GM23338 (cell line): ENCODE measurements at regions not wholly inside any gene's neighbourhood (a gene's known extent, or its start where the extent isn't known, plus 50 kb on each side); places are given as distances from the start of the nearest gene placed in this dataset.

ENCODE experiments used
- ATAC-seq: fragments of 200-7000 bp; cut with Tn5 transposase; 3 replicates; pipeline ENCODE4 v1.9.1; 2020
- DNase-seq: peaks from one replicate; pipeline ENCODE4 v3.0.0-alpha.2; 2015; ENCODE audit warnings: low spot score
- H2AFZ ChIP-seq: fragments of 200-600 bp; sonication (generic); 2 replicates; pipeline ENCODE4 v1.8.0; 2016; ENCODE audit warnings: antibody characterized with exemption, mild to moderate bottlenecking, moderate library complexity
- H3F3A ChIP-seq: fragments of 200-600 bp; sonication (generic); replicated peaks from 2 replicates; pipeline ENCODE4 v1.8.0; 2017; ENCODE audit warnings: antibody characterized with exemption, mixed run types, low read depth
- H3K27ac ChIP-seq: fragments of 200-600 bp; sonication (generic); 2 replicates; pipeline ENCODE4 v1.6.1; 2016; ENCODE audit warnings: low read depth
- H3K27me3 ChIP-seq: fragments of 200-600 bp; sonication (generic); 2 replicates; pipeline ENCODE4 v1.8.0; 2016; ENCODE audit warnings: mild to moderate bottlenecking, mixed run types, moderate library complexity; ENCODE audit not compliant: insufficient read depth
- H3K36me3 ChIP-seq: fragments of 200-600 bp; sonication (generic); 2 replicates; pipeline ENCODE4 v1.8.0; 2016; ENCODE audit warnings: mild to moderate bottlenecking; ENCODE audit not compliant: insufficient read depth
- H3K4me1 ChIP-seq: fragments of 200-600 bp; sonication (generic); 2 replicates; pipeline ENCODE4 v1.8.0; 2016; ENCODE audit warnings: mild to moderate bottlenecking, moderate library complexity; ENCODE audit not compliant: insufficient read depth
- H3K4me2 ChIP-seq: fragments of 200-600 bp; sonication (generic); 2 replicates; pipeline ENCODE4 v1.7.1; 2017; ENCODE audit warnings: mixed run types
- H3K4me3 ChIP-seq: fragments of 200-600 bp; sonication (generic); 2 replicates; pipeline ENCODE4 v1.6.1; 2016; ENCODE audit warnings: mixed run types
- H3K79me2 ChIP-seq: fragments of 200-600 bp; sonication (generic); replicated peaks from 2 replicates; pipeline ENCODE4 v1.8.0; 2017; ENCODE audit warnings: mild to moderate bottlenecking; ENCODE audit not compliant: insufficient read depth
- H3K9me2 ChIP-seq: fragments of 200-600 bp; sonication (generic); 2 replicates; pipeline ENCODE4 v1.8.0; 2017; ENCODE audit not compliant: insufficient read depth
- H4K20me1 ChIP-seq: fragments of 200-600 bp; sonication (generic); replicated peaks from 2 replicates; pipeline ENCODE4 v1.8.0; 2017; ENCODE audit warnings: mild to moderate bottlenecking; ENCODE audit not compliant: insufficient read depth
- H3K27ac Mint-ChIP-seq: 2 replicates; pipeline ENCODE4 v1.8.0; 2020; ENCODE audit warnings: inconsistent platforms, mild to moderate bottlenecking, moderate library complexity, mixed read lengths
- H3K27me3 Mint-ChIP-seq: 3 replicates; pipeline ENCODE4 v1.8.0; 2022; ENCODE audit warnings: low read depth, mild to moderate bottlenecking, moderate library complexity, mixed read lengths, inconsistent platforms; ENCODE audit not compliant: insufficient read depth, poor library complexity
- H3K36me3 Mint-ChIP-seq: 3 replicates; pipeline ENCODE4 v1.8.0; 2021; ENCODE audit warnings: low read depth, mild to moderate bottlenecking, inconsistent platforms, moderate library complexity, mixed read lengths
- H3K4me1 Mint-ChIP-seq: 3 replicates; pipeline ENCODE4 v1.8.0; 2020; ENCODE audit warnings: mild to moderate bottlenecking, inconsistent platforms, mixed read lengths
- H3K4me3 Mint-ChIP-seq: 3 replicates; pipeline ENCODE4 v1.8.0; 2021; ENCODE audit warnings: moderate library complexity, mild to moderate bottlenecking, inconsistent platforms, mixed read lengths
- H3K9me3 Mint-ChIP-seq: 3 replicates; pipeline ENCODE4 v1.8.0; 2020; ENCODE audit warnings: moderate library complexity, mild to moderate bottlenecking, inconsistent platforms, mixed read lengths
- CREB1 ChIP-seq: fragments of 250-450 bp; sonication (Bioruptor Pico); IDR thresholded peaks from 2 replicates; pipeline ENCODE4 v1.5.0; 2020; ENCODE audit warnings: low read depth, mild to moderate bottlenecking, moderate library complexity
- EZH2phosphoT487 ChIP-seq: fragments of 200-600 bp; sonication (generic); IDR thresholded peaks from one replicate; pipeline ENCODE4 v1.8.1; 2018; ENCODE audit warnings: antibody characterized with exemption; ENCODE audit not compliant: unreplicated experiment
- JUNB ChIP-seq: IDR thresholded peaks from one replicate; pipeline ENCODE4 v1.6.1; 2016; ENCODE audit warnings: antibody characterized with exemption; ENCODE audit not compliant: unreplicated experiment
- NANOG ChIP-seq: IDR thresholded peaks from 2 replicates; pipeline ENCODE4 v1.6.1; 2016; ENCODE audit warnings: antibody characterized with exemption, borderline replicate concordance
- POLR2AphosphoS5 ChIP-seq: IDR thresholded peaks from 2 replicates; pipeline ENCODE4 v1.6.1; 2016; ENCODE audit warnings: antibody characterized with exemption, low read depth
- TF ChIP-seq, protein P1 (sequence below): fragments of 250-450 bp; sonication (Bioruptor Pico); IDR thresholded peaks from 2 replicates; pipeline ENCODE4 v1.5.0; 2020; ENCODE audit warnings: mild to moderate bottlenecking, moderate library complexity
- TF ChIP-seq, protein P2 (sequence below), 2 experiments: fragments of 200-600 bp in 1 of 2; sonication (generic) in 1 of 2; conservative IDR thresholded peaks; 2 replicates each; pipeline versions ENCODE4 v1.5.1 to v1.6.1; 2016 to 2017; ENCODE audit warnings: antibody characterized with exemption in 2 of 2, low read depth in 2 of 2, mild to moderate bottlenecking in 2 of 2, moderate library complexity in 1 of 2
- TF ChIP-seq, protein P3 (sequence below): IDR thresholded peaks from 2 replicates; pipeline ENCODE4 v1.6.1; 2016; ENCODE audit warnings: antibody characterized with exemption

GRCh38 chr11:29755474-29755873 is 261.4 kb downstream of the KCNA4 start (continued):
- TF ChIP-seq, protein P1, sequence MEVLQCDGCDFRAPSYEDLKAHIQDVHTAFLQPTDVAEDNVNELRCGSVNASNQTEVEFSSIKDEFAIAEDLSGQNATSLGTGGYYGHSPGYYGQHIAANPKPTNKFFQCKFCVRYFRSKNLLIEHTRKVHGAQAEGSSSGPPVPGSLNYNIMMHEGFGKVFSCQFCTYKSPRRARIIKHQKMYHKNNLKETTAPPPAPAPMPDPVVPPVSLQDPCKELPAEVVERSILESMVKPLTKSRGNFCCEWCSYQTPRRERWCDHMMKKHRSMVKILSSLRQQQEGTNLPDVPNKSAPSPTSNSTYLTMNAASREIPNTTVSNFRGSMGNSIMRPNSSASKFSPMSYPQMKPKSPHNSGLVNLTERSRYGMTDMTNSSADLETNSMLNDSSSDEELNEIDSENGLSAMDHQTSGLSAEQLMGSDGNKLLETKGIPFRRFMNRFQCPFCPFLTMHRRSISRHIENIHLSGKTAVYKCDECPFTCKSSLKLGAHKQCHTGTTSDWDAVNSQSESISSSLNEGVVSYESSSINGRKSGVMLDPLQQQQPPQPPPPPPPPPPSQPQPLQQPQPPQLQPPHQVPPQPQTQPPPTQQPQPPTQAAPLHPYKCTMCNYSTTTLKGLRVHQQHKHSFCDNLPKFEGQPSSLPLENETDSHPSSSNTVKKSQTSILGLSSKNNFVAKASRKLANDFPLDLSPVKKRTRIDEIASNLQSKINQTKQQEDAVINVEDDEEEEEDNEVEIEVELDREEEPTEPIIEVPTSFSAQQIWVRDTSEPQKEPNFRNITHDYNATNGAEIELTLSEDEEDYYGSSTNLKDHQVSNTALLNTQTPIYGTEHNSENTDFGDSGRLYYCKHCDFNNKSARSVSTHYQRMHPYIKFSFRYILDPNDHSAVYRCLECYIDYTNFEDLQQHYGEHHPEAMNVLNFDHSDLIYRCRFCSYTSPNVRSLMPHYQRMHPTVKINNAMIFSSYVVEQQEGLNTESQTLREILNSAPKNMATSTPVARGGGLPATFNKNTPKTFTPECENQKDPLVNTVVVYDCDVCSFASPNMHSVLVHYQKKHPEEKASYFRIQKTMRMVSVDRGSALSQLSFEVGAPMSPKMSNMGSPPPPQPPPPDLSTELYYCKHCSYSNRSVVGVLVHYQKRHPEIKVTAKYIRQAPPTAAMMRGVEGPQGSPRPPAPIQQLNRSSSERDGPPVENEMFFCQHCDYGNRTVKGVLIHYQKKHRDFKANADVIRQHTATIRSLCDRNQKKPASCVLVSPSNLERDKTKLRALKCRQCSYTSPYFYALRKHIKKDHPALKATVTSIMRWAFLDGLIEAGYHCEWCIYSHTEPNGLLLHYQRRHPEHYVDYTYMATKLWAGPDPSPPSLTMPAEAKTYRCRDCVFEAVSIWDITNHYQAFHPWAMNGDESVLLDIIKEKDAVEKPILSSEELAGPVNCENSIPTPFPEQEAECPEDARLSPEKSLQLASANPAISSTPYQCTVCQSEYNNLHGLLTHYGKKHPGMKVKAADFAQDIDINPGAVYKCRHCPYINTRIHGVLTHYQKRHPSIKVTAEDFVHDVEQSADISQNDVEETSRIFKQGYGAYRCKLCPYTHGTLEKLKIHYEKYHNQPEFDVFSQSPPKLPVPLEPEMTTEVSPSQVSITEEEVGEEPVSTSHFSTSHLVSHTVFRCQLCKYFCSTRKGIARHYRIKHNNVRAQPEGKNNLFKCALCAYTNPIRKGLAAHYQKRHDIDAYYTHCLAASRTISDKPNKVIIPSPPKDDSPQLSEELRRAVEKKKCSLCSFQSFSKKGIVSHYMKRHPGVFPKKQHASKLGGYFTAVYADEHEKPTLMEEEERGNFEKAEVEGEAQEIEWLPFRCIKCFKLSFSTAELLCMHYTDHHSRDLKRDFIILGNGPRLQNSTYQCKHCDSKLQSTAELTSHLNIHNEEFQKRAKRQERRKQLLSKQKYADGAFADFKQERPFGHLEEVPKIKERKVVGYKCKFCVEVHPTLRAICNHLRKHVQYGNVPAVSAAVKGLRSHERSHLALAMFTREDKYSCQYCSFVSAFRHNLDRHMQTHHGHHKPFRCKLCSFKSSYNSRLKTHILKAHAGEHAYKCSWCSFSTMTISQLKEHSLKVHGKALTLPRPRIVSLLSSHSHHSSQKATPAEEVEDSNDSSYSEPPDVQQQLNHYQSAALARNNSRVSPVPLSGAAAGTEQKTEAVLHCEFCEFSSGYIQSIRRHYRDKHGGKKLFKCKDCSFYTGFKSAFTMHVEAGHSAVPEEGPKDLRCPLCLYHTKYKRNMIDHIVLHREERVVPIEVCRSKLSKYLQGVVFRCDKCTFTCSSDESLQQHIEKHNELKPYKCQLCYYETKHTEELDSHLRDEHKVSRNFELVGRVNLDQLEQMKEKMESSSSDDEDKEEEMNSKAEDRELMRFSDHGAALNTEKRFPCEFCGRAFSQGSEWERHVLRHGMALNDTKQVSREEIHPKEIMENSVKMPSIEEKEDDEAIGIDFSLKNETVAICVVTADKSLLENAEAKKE = no peak
- no peak for TF ChIP-seq NANOG
- TF ChIP-seq, protein P2, sequence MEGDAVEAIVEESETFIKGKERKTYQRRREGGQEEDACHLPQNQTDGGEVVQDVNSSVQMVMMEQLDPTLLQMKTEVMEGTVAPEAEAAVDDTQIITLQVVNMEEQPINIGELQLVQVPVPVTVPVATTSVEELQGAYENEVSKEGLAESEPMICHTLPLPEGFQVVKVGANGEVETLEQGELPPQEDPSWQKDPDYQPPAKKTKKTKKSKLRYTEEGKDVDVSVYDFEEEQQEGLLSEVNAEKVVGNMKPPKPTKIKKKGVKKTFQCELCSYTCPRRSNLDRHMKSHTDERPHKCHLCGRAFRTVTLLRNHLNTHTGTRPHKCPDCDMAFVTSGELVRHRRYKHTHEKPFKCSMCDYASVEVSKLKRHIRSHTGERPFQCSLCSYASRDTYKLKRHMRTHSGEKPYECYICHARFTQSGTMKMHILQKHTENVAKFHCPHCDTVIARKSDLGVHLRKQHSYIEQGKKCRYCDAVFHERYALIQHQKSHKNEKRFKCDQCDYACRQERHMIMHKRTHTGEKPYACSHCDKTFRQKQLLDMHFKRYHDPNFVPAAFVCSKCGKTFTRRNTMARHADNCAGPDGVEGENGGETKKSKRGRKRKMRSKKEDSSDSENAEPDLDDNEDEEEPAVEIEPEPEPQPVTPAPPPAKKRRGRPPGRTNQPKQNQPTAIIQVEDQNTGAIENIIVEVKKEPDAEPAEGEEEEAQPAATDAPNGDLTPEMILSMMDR (conservative IDR thresholded peaks at IDR 0.05; ENCODE audit: low read depth in 2 of 2) = no peak
- no peak for TF ChIP-seq CREB1 (CRISPR knock-in tag)
- TF ChIP-seq, protein P3, sequence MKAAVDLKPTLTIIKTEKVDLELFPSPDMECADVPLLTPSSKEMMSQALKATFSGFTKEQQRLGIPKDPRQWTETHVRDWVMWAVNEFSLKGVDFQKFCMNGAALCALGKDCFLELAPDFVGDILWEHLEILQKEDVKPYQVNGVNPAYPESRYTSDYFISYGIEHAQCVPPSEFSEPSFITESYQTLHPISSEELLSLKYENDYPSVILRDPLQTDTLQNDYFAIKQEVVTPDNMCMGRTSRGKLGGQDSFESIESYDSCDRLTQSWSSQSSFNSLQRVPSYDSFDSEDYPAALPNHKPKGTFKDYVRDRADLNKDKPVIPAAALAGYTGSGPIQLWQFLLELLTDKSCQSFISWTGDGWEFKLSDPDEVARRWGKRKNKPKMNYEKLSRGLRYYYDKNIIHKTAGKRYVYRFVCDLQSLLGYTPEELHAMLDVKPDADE = no peak

GRCh38 chr11:29751618-29752017 is 265.2 kb downstream of the KCNA4 start:
- Histone ChIP-seq H3K4me2 (no peak overlapping the region), H3K4me1 (no peaks in the 10 kb centered on the region), H4K20me1 (no peaks in the 10 kb centered on the region), H2AFZ (no peak overlapping the region), H3K27ac (no peak overlapping the region), H3K27me3 (no peaks in the 10 kb centered on the region), H3F3A (no peaks in the 10 kb centered on the region), H3K36me3 (no peaks in the 10 kb centered on the region), H3K79me2 (no peaks in the 10 kb centered on the region), H3K4me3 (no peak overlapping the region), H3K9me2 (peaks cover 2% of the 10 kb centered on the region; the same call in 1 of the 2 replicates)
- ATAC-seq = no peak
- no peaks in the 10 kb centered on the region for H3K36me3 Mint-ChIP-seq
- DNase-seq = no peak
- H3K4me3 Mint-ChIP-seq = no peak overlapping the region
- peaks cover 5% of the 10 kb centered on the region; the same call in 2 of the 3 replicates for H3K9me3 Mint-ChIP-seq
- no peak overlapping the region for H3K27ac Mint-ChIP-seq
- no peaks in the 10 kb centered on the region for H3K4me1 Mint-ChIP-seq
- no peaks in the 10 kb centered on the region for H3K27me3 Mint-ChIP-seq
- TF ChIP-seq POLR2AphosphoS5 (no peak), JUNB (no peak), EZH2phosphoT487 (no peak)
- TF ChIP-seq, protein P2 (conservative IDR thresholded peaks at IDR 0.05; ENCODE audit: low read depth in 2 of 2) = no peak
